ENCODE measurements at regions not wholly inside any gene's neighbourhood (a gene's known extent, or its start where the extent isn't known, plus 50 kb on each side); places are given as distances from the start of the nearest gene placed in this dataset.
A peak's percentile ranks its signal among the peaks of the same experiment; 100 is the strongest.

- no peaks in the 10 kb centered on the region for H3K27me3 ChIP-seq (ENCODE audit: control insufficient read depth, insufficient read depth, low read length)
- no peaks in the 10 kb centered on the region for H3K79me2 ChIP-seq (ENCODE audit: control insufficient read depth, insufficient read depth, low read length)
- no peaks in the 10 kb centered on the region for H4K20me1 ChIP-seq (ENCODE audit: control insufficient read depth, extremely low read depth, insufficient read depth, low read length)
- H3K27ac ChIP-seq (ENCODE audit: insufficient read depth, low read length), result no peak overlapping the region
- no peak overlapping the region for H3K4me3 ChIP-seq (replicated peaks in 1 of 4; ENCODE audit: control extremely low read depth in 1 of 4, insufficient read depth in 1 of 4, low read depth in 3 of 4, low read length in 4 of 4)
- TF ChIP-seq CTCF (conservative IDR thresholded peaks at IDR 0.05 in 1 of 2, IDR thresholded peaks at IDR 0.05 in 1 of 2; ENCODE audit: low read depth in 1 of 2, low read length in 2 of 2), result no peak
- TF ChIP-seq EZH2 (IDR thresholded peaks at IDR 0.05; ENCODE audit: low read length, missing control alignments), result no peak
- no peaks in the 10 kb centered on the region for H3K9me3 ChIP-seq (ENCODE audit: control insufficient read depth, insufficient read depth, low read depth, low read length)
- H3K4me2 ChIP-seq (ENCODE audit: extremely low read depth, insufficient read depth, low read length), result no peak overlapping the region
- DNase-seq (ENCODE audit: low read depth in 2 of 2), result no peak
- no peak overlapping the region for H3K9ac ChIP-seq (ENCODE audit: insufficient read depth, low read length)
- H3K4me1 ChIP-seq (ENCODE audit: control insufficient read depth, extremely low read depth, insufficient read depth, low read length), result no peaks in the 10 kb centered on the region
- H2AFZ ChIP-seq (ENCODE audit: low read length), result no peak overlapping the region
- no peaks in the 10 kb centered on the region for H3K36me3 ChIP-seq (ENCODE audit: control insufficient read depth, insufficient read depth, low read length)
Observed at GRCh38 chr1:57983441-57983840, 559.6 kb upstream of the DAB1 start.

GRCh38 chr1:57982852-57983251, 559.0 kb upstream of the DAB1 start:
- no peaks in the 10 kb centered on the region for H3K4me1 ChIP-seq (ENCODE audit: control insufficient read depth, extremely low read depth, insufficient read depth, low read length)
- no peak overlapping the region for H3K4me2 ChIP-seq (ENCODE audit: extremely low read depth, insufficient read depth, low read length)
- H3K9ac ChIP-seq (ENCODE audit: insufficient read depth, low read length), result no peak overlapping the region
- no peak for DNase-seq (ENCODE audit: low read depth in 2 of 2)
- H4K20me1 ChIP-seq (ENCODE audit: control insufficient read depth, extremely low read depth, insufficient read depth, low read length), result no peaks in the 10 kb centered on the region
- TF ChIP-seq EZH2 (IDR thresholded peaks at IDR 0.05; ENCODE audit: low read length, missing control alignments) (no peak), CTCF (conservative IDR thresholded peaks at IDR 0.05 in 1 of 2, IDR thresholded peaks at IDR 0.05 in 1 of 2; ENCODE audit: low read depth in 1 of 2, low read length in 2 of 2) (no peak)
- H3K27ac ChIP-seq (ENCODE audit: insufficient read depth, low read length), result no peak overlapping the region
- no peaks in the 10 kb centered on the region for H3K79me2 ChIP-seq (ENCODE audit: control insufficient read depth, insufficient read depth, low read length)
- H3K4me3 ChIP-seq (replicated peaks in 1 of 4; ENCODE audit: control extremely low read depth in 1 of 4, insufficient read depth in 1 of 4, low read depth in 3 of 4, low read length in 4 of 4), result no peak overlapping the region
- no peak overlapping the region for H2AFZ ChIP-seq (ENCODE audit: low read length)
- no peaks in the 10 kb centered on the region for H3K36me3 ChIP-seq (ENCODE audit: control insufficient read depth, insufficient read depth, low read length)
- no peaks in the 10 kb centered on the region for H3K27me3 ChIP-seq (ENCODE audit: control insufficient read depth, insufficient read depth, low read length)
- H3K9me3 ChIP-seq (ENCODE audit: control insufficient read depth, insufficient read depth, low read depth, low read length), result no peaks in the 10 kb centered on the region

GRCh38 chr1:57976216-57976615, 552.4 kb upstream of the DAB1 start:
- Histone ChIP-seq H4K20me1 (ENCODE audit: control insufficient read depth, extremely low read depth, insufficient read depth, low read length) (no peaks in the 10 kb centered on the region), H2AFZ (ENCODE audit: low read length) (no peak overlapping the region), H3K36me3 (ENCODE audit: control insufficient read depth, insufficient read depth, low read length) (no peaks in the 10 kb centered on the region), H3K27ac (ENCODE audit: insufficient read depth, low read length) (no peak overlapping the region), H3K9ac (ENCODE audit: insufficient read depth, low read length) (no peak overlapping the region), H3K4me1 (ENCODE audit: control insufficient read depth, extremely low read depth, insufficient read depth, low read length) (no peaks in the 10 kb centered on the region), H3K79me2 (ENCODE audit: control insufficient read depth, insufficient read depth, low read length) (no peaks in the 10 kb centered on the region), H3K27me3 (ENCODE audit: control insufficient read depth, insufficient read depth, low read length) (no peaks in the 10 kb centered on the region), H3K4me3 (replicated peaks in 1 of 4; ENCODE audit: control extremely low read depth in 1 of 4, insufficient read depth in 1 of 4, low read depth in 3 of 4, low read length in 4 of 4) (no peak overlapping the region), H3K4me2 (ENCODE audit: extremely low read depth, insufficient read depth, low read length) (no peak overlapping the region), H3K9me3 (ENCODE audit: control insufficient read depth, insufficient read depth, low read depth, low read length) (no peaks in the 10 kb centered on the region)
- TF ChIP-seq EZH2 (IDR thresholded peaks at IDR 0.05; ENCODE audit: low read length, missing control alignments), result no peak
- TF ChIP-seq CTCF (conservative IDR thresholded peaks at IDR 0.05 in 1 of 2, IDR thresholded peaks at IDR 0.05 in 1 of 2; ENCODE audit: low read depth in 1 of 2, low read length in 2 of 2), result no peak
- peak in 1 of 2 donors; percentile 2 for DNase-seq (ENCODE audit: low read depth in 2 of 2)
